OCI-LY7 (cell line): ENCODE measurements at regions not wholly inside any gene's neighbourhood (a gene's known extent, or its start where the extent isn't known, plus 50 kb on each side); places are given as distances from the start of the nearest gene placed in this dataset.

Experiments
- BruUV-seq: library from RNA; stranded (reverse); fragments of 400-500 nt; replicated peaks from 2 replicates; lab custom pipeline; 2021; lab: Mats Ljungman, UMichigan
- CTCF ChIA-PET: fragments of 300-600 bp; sonication (Branson Sonifier 250); formaldehyde crosslinking; loops from one replicate; lab custom pipeline; 2022; ENCODE audit warnings: antibody characterized with exemption; ENCODE audit not compliant: unreplicated experiment; lab: Charles Lee
- POLR2A ChIA-PET: fragments of 300-600 bp; sonication (Branson Sonifier 250); formaldehyde crosslinking; loops from one replicate; lab custom pipeline; 2022; ENCODE audit warnings: antibody characterized with exemption; lab: Charles Lee
- DNase-seq: peaks from one replicate; pipeline ENCODE4 v3.0.0-alpha.2; 2015; ENCODE audit warnings: low spot score
- H2AFZ ChIP-seq: fragments of 200-600 bp; sonication (generic), shearing (Covaris generic); 2 replicates; pipeline ENCODE4 v1.6.1; 2014; ENCODE audit warnings: mild to moderate bottlenecking, antibody characterized with exemption, low read length, moderate library complexity
- H3K27ac ChIP-seq: fragments of 200-600 bp; sonication (generic); 2 replicates; pipeline ENCODE4 v1.5.1; 2014; ENCODE audit warnings: mixed run types, low read depth, mild to moderate bottlenecking, moderate library complexity, low read length, inconsistent platforms; ENCODE audit not compliant: poor library complexity, severe bottlenecking
- H3K36me3 ChIP-seq: fragments of 200-600 bp; sonication (generic); 2 replicates; pipeline ENCODE4 v1.6.1; 2014; ENCODE audit warnings: mild to moderate bottlenecking, antibody characterized with exemption, low read length, moderate library complexity, mixed read lengths; ENCODE audit not compliant: insufficient read depth
- H3K4me1 ChIP-seq: fragments of 200-600 bp; sonication (generic); 2 replicates; pipeline ENCODE4 v1.5.1; 2014; ENCODE audit warnings: mild to moderate bottlenecking, low read length; ENCODE audit not compliant: insufficient read depth, poor library complexity, severe bottlenecking
- H3K4me2 ChIP-seq: fragments of 200-600 bp; sonication (generic); 2 replicates; pipeline ENCODE4 v1.6.1; 2014; ENCODE audit warnings: mild to moderate bottlenecking, low read length
- H3K4me3 ChIP-seq: fragments of 200-600 bp; sonication (generic); 2 replicates; pipeline ENCODE4 v1.5.1; 2014; ENCODE audit warnings: mild to moderate bottlenecking, low read depth, low read length; ENCODE audit not compliant: poor library complexity, severe bottlenecking
- H3K79me2 ChIP-seq: fragments of 200-600 bp; sonication (generic); 2 replicates; pipeline ENCODE4 v1.6.1; 2016; ENCODE audit warnings: low read depth, mild to moderate bottlenecking, low read length, moderate library complexity, mixed read lengths; ENCODE audit not compliant: insufficient read depth
- H3K9me2 ChIP-seq: fragments of 200-600 bp; sonication (generic); 2 replicates; pipeline ENCODE4 v1.6.1; 2016; ENCODE audit warnings: mild to moderate bottlenecking, low read length, mixed read lengths; ENCODE audit not compliant: insufficient read depth
- H3K9me3 ChIP-seq: fragments of 200-600 bp; sonication (generic); 2 replicates; pipeline ENCODE4 v1.6.1; 2014; ENCODE audit warnings: mild to moderate bottlenecking, mixed run types, low read length, mixed read lengths
- H4K20me1 ChIP-seq: fragments of 200-600 bp; sonication (generic); 2 replicates; pipeline ENCODE4 v1.6.1; 2014; ENCODE audit warnings: mild to moderate bottlenecking, antibody characterized with exemption, low read length, moderate library complexity, mixed read lengths; ENCODE audit not compliant: insufficient read depth
- CTCF ChIP-seq: fragments of 200-600 bp; sonication (generic); conservative IDR thresholded peaks from 2 replicates; pipeline ENCODE4 v1.5.1; 2014; ENCODE audit warnings: mild to moderate bottlenecking, antibody characterized with exemption, low read length, moderate library complexity, mixed read lengths
- EZH2phosphoT487 ChIP-seq: fragments of 200-600 bp; sonication (generic); IDR thresholded peaks from 2 replicates; pipeline ENCODE4 v1.6.1; 2018; ENCODE audit warnings: low read depth, borderline replicate concordance, mild to moderate bottlenecking, mixed run types, antibody characterized with exemption, low read length, moderate library complexity, mixed read lengths
- intact Hi-C: fragments of 100-400 bp; cut with micrococcal nuclease; formaldehyde crosslinking; loops from one replicate; pipeline ENCODE4 v1.10.0; 2022; ENCODE audit not compliant: unreplicated experiment

DNA sequence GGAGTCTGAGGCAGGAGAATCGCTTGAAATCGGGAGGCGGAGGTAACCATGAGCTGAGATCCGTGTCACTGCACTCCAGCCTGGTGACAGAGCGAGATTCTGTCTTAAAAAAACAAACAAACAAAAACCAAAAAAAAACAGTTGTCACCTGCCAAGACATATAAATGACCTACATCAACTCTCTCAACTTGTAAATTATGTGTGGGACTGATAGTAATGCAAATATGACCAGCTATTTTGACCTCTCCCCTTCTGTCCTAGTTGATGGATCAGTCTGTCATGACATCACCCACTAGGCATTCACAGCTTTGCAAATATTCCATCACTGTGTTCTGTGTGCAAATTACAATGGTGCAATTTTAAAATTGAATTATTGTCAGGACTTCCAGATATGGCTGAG is 175.4 kb downstream of the EBLN2 start:
- Histone ChIP-seq H3K4me3 (no peak overlapping the region), H3K9me3 (no peaks in the 10 kb centered on the region), H3K27ac (no peak overlapping the region), H3K4me1 (no peaks in the 10 kb centered on the region), H3K9me2 (no peaks in the 10 kb centered on the region), H3K36me3 (no peaks in the 10 kb centered on the region), H4K20me1 (no peaks in the 10 kb centered on the region), H3K79me2 (no peaks in the 10 kb centered on the region), H3K4me2 (no peak overlapping the region), H2AFZ (no peak overlapping the region)
- DNase-seq, result no peak
- no peak for TF ChIP-seq CTCF
- TF ChIP-seq EZH2phosphoT487, result no peak
- CTCF ChIA-PET, result no interaction called here
- intact Hi-C loops, result no loop called here
- POLR2A ChIA-PET, result no interaction called here
- BruUV-seq, result no TSS peak

GRCh38 chr3:73243740-73244139 is 182.3 kb downstream of the EBLN2 start:
- no peaks in the 10 kb centered on the region for H3K9me2 ChIP-seq
- no peak for TF ChIP-seq EZH2phosphoT487
- no peak for TF ChIP-seq CTCF
- no peak for DNase-seq
- no peak overlapping the region for H2AFZ ChIP-seq
- BruUV-seq, result no TSS peak
- H4K20me1 ChIP-seq, result no peaks in the 10 kb centered on the region
- H3K27ac ChIP-seq, result no peak overlapping the region
- H3K9me3 ChIP-seq, result no peaks in the 10 kb centered on the region
- ChIA-PET CTCF (no interaction called here), POLR2A (interaction anchor here (0.7 kb wide), 1 partner anchor 20 kb away, joined by 4 read pairs; no protein-coding TSS in a partner anchor)
- H3K4me2 ChIP-seq, result no peak overlapping the region
- H3K36me3 ChIP-seq, result no peaks in the 10 kb centered on the region
- intact Hi-C loops, result no loop called here
- no peak overlapping the region for H3K4me3 ChIP-seq
- no peaks in the 10 kb centered on the region for H3K4me1 ChIP-seq
- H3K79me2 ChIP-seq, result no peaks in the 10 kb centered on the region

DNA sequence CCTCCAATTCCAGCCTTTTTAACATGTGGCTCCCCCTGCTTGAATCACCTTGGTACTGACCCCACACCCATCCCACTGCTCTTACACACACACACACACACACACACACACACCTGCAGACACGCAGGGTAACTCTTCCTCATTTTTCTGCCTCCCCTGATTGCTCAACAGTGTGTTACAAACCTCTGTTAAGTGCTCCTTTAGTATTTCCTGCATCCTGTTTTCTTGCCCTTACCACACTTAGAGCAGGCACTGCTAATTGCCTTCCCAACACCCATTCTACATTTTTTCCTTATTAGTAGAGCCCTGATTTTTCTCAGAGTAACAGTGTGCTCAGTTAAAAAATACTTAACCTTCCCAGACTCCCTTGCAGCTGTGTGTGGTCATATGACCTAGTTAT is 184.0 kb downstream of the EBLN2 start:
- intact Hi-C loops, result no loop called here
- H3K36me3 ChIP-seq, result no peaks in the 10 kb centered on the region
- H4K20me1 ChIP-seq, result no peaks in the 10 kb centered on the region
- H2AFZ ChIP-seq, result 0 out of 2 replicates have a peak overlapping the region, but pooled peaks have one; percentile 17
- no peaks in the 10 kb centered on the region for H3K9me3 ChIP-seq
- H3K4me2 ChIP-seq, result no peak overlapping the region
- no peak overlapping the region for H3K4me3 ChIP-seq
- no peak for TF ChIP-seq CTCF
- TF ChIP-seq EZH2phosphoT487, result no peak
- ChIA-PET POLR2A (no interaction called here), CTCF (no interaction called here)
- no peak overlapping the region for H3K27ac ChIP-seq
- H3K4me1 ChIP-seq, result no peaks in the 10 kb centered on the region
- no peaks in the 10 kb centered on the region for H3K79me2 ChIP-seq
- BruUV-seq, result no TSS peak
- DNase-seq, result no peak
- H3K9me2 ChIP-seq, result no peaks in the 10 kb centered on the region
